Trophoblast cell (in vitro differentiated cells and primary cell): ENCODE measurements at regions not wholly inside any gene's neighbourhood (a gene's known extent, or its start where the extent isn't known, plus 50 kb on each side); places are given as distances from the start of the nearest gene placed in this dataset.
A peak's percentile ranks its signal among the peaks of the same experiment; 100 is the strongest.

ENCODE experiments used
- DNase-seq, 2 donors: peaks; one replicate each; pipeline ENCODE4 v3.0.0-alpha.2; 2016
- H2AFZ ChIP-seq: 2 replicates; pipeline ENCODE4 v1.6.1; 2013; ENCODE audit warnings: low read length, moderate library complexity, mild to moderate bottlenecking; ENCODE audit not compliant: insufficient read depth, poor library complexity
- H2AK5ac ChIP-seq: 2 replicates; pipeline ENCODE4 v1.6.1; 2013; ENCODE audit warnings: mild to moderate bottlenecking, low read length
- H2BK120ac ChIP-seq: 2 replicates; pipeline ENCODE4 v1.6.1; 2013; ENCODE audit warnings: low read length, mild to moderate bottlenecking, moderate library complexity; ENCODE audit not compliant: insufficient read depth, poor library complexity
- H2BK12ac ChIP-seq: 2 replicates; pipeline ENCODE4 v1.6.1; 2013; ENCODE audit warnings: mild to moderate bottlenecking, low read length, moderate library complexity
- H2BK5ac ChIP-seq: 2 replicates; pipeline ENCODE4 v1.6.1; 2013; ENCODE audit warnings: low read length, low read depth, moderate library complexity, mild to moderate bottlenecking; ENCODE audit not compliant: poor library complexity
- H3K14ac ChIP-seq: 2 replicates; pipeline ENCODE4 v1.6.1; 2013; ENCODE audit warnings: mild to moderate bottlenecking, low read length
- H3K18ac ChIP-seq: 2 replicates; pipeline ENCODE4 v1.6.1; 2013; ENCODE audit warnings: mild to moderate bottlenecking, low read length
- H3K23ac ChIP-seq: 2 replicates; pipeline ENCODE4 v1.6.1; 2013; ENCODE audit warnings: low read length
- H3K27ac ChIP-seq: 2 replicates; pipeline ENCODE4 v1.5.1; 2013; ENCODE audit warnings: low read depth, mild to moderate bottlenecking, inconsistent platforms, low read length, moderate library complexity
- H3K27me3 ChIP-seq: 2 replicates; pipeline ENCODE4 v1.6.1; 2013; ENCODE audit warnings: inconsistent platforms, mild to moderate bottlenecking, low read length, moderate library complexity; ENCODE audit not compliant: insufficient read depth
- H3K36me3 ChIP-seq, 2 experiments: 1 replicate in 1 of 2; 2 replicates in 1 of 2; pipeline ENCODE4 v1.6.1; 2013; ENCODE audit warnings: low read length in 2 of 2, mild to moderate bottlenecking in 2 of 2, moderate library complexity in 1 of 2; ENCODE audit not compliant: insufficient read depth in 2 of 2, control insufficient read depth in 1 of 2
- H3K4ac ChIP-seq: 2 replicates; pipeline ENCODE4 v1.6.1; 2013; ENCODE audit warnings: low read depth, mild to moderate bottlenecking, low read length, moderate library complexity
- H3K4me1 ChIP-seq, 2 experiments: 1 replicate in 1 of 2; 2 replicates in 1 of 2; pipeline ENCODE4 v1.6.1; 2013; ENCODE audit warnings: low read length in 2 of 2, mild to moderate bottlenecking in 2 of 2, moderate library complexity in 1 of 2; ENCODE audit not compliant: insufficient read depth in 2 of 2, control insufficient read depth in 1 of 2
- H3K4me2 ChIP-seq: 2 replicates; pipeline ENCODE4 v1.6.1; 2013; ENCODE audit warnings: inconsistent platforms, mild to moderate bottlenecking, low read length, moderate library complexity
- H3K4me3 ChIP-seq: 2 replicates; pipeline ENCODE4 v1.5.1; 2013; ENCODE audit warnings: mild to moderate bottlenecking, low read depth, low read length, inconsistent platforms
- H3K79me1 ChIP-seq: one replicate; pipeline ENCODE4 v1.6.1; 2013; ENCODE audit warnings: low read length
- H3K79me2 ChIP-seq: 2 replicates; pipeline ENCODE4 v1.6.1; 2013; ENCODE audit warnings: low read length, mild to moderate bottlenecking; ENCODE audit not compliant: control insufficient read depth, insufficient read depth, poor library complexity
- H3K9ac ChIP-seq: 2 replicates; pipeline ENCODE4 v1.6.1; 2013; ENCODE audit warnings: mild to moderate bottlenecking, low read length
- H3K9me3 ChIP-seq: 2 replicates; pipeline ENCODE4 v1.6.1; 2013; ENCODE audit warnings: low read depth, mild to moderate bottlenecking, control low read depth, inconsistent platforms, low read length; ENCODE audit not compliant: insufficient read depth
- H4K12ac ChIP-seq: 2 replicates; pipeline ENCODE4 v1.6.1; 2013; ENCODE audit warnings: low read depth, mild to moderate bottlenecking, low read length, moderate library complexity
- H4K8ac ChIP-seq: 2 replicates; pipeline ENCODE4 v1.6.1; 2013; ENCODE audit warnings: low read depth, mild to moderate bottlenecking, low read length, moderate library complexity
- H4K91ac ChIP-seq: one replicate; pipeline ENCODE4 v1.6.1; 2013; ENCODE audit warnings: low read depth, mild to moderate bottlenecking, low read length, moderate library complexity
- WGBS: extraction: QIAGEN DNeasy Blood & Tissue Kit; methylation state at CpG from one replicate; pipeline ENCODE4 v1.1.7; 2013; ENCODE audit warnings: missing lambda C conversion rate; ENCODE audit not compliant: insufficient read length, insufficient coverage; ENCODE audit errors: extremely low coverage; 5-methylcytosine and 5-hydroxymethylcytosine counted together

- Histone ChIP-seq H4K8ac (no peak overlapping the region), H2BK5ac (no peak overlapping the region), H3K4me2 (no peak overlapping the region), H2AFZ (no peak overlapping the region), H3K27me3 (no peaks in the 10 kb centered on the region), H3K79me1 (no peaks in the 10 kb centered on the region), H3K27ac (no peak overlapping the region), H3K23ac (no peak overlapping the region), H3K36me3 (no peaks in the 10 kb centered on the region), H4K12ac (no peak overlapping the region), H3K9ac (no peak overlapping the region), H3K18ac (no peak overlapping the region), H3K4ac (no peak overlapping the region), H3K9me3 (no peaks in the 10 kb centered on the region), H2BK120ac (no peak overlapping the region), H2BK12ac (no peak overlapping the region), H3K14ac (no peak overlapping the region), H3K4me1 (no peaks in the 10 kb centered on the region), H2AK5ac (no peak overlapping the region), H3K4me3 (no peak overlapping the region), H3K79me2 (no peaks in the 10 kb centered on the region), H4K91ac (no peak overlapping the region)
- no CpG with 5 or more reads among the region's 1 CpG for WGBS
- DNase-seq, result peak in 1 of 2 donors; percentile 50
These were observed 1024.5 kb upstream of the AMELY start for GRCh38 chrY:7936046-7936445.

DNA sequence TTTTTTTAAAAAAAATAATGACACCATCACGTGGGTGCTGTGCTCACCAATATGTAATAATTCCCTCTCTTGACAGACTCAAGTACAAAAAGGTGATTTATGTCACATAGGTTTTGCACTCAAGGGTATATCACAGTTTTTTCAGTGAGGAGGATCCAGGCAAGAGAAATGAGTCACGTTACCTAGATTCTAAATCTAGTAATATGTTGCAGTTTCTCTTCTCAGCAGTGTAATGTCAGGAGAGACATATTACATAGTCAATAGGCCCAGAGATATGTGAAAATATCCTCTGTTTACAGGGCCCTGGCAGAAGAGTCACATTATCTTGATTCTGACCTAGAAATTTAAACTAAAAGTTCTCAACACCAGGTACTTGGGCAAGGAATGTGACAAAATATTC lies 1024.1 kb upstream of the AMELY start:
- Histone ChIP-seq H4K12ac (no peak overlapping the region), H3K36me3 (no peaks in the 10 kb centered on the region), H3K4me2 (no peak overlapping the region), H3K18ac (no peak overlapping the region), H4K91ac (no peak overlapping the region), H3K27ac (no peak overlapping the region), H3K79me1 (no peaks in the 10 kb centered on the region), H3K23ac (no peak overlapping the region), H3K4me1 (no peaks in the 10 kb centered on the region), H2AFZ (no peak overlapping the region), H2BK120ac (no peak overlapping the region), H4K8ac (no peak overlapping the region), H3K9ac (no peak overlapping the region), H3K79me2 (no peaks in the 10 kb centered on the region), H3K27me3 (no peaks in the 10 kb centered on the region), H2BK12ac (no peak overlapping the region), H3K4ac (no peak overlapping the region), H2AK5ac (no peak overlapping the region), H3K4me3 (no peak overlapping the region), H2BK5ac (no peak overlapping the region), H3K14ac (no peak overlapping the region), H3K9me3 (no peaks in the 10 kb centered on the region)
- WGBS, result no CpG with 5 or more reads among the region's 2 CpGs
- DNase-seq, result no peak

GRCh38 chrY:7932424-7932823 lies 1020.9 kb upstream of the AMELY start:
- no peaks in the 10 kb centered on the region for H3K36me3 ChIP-seq
- no peak overlapping the region for H3K23ac ChIP-seq
- H2BK5ac ChIP-seq, result no peak overlapping the region
- no peak overlapping the region for H4K8ac ChIP-seq
- H3K4me1 ChIP-seq, result no peaks in the 10 kb centered on the region
- DNase-seq, result no peak
- no peak overlapping the region for H3K18ac ChIP-seq
- H3K79me1 ChIP-seq, result no peaks in the 10 kb centered on the region
- H2BK120ac ChIP-seq, result no peak overlapping the region
- no peak overlapping the region for H4K91ac ChIP-seq
- WGBS, result no CpG with 5 or more reads among the region's 1 CpG
- H3K79me2 ChIP-seq, result no peaks in the 10 kb centered on the region
- H3K27ac ChIP-seq, result no peak overlapping the region
- H2AK5ac ChIP-seq, result no peak overlapping the region
- H3K4me2 ChIP-seq, result no peak overlapping the region
- no peak overlapping the region for H4K12ac ChIP-seq
- H3K9me3 ChIP-seq, result no peaks in the 10 kb centered on the region
- H3K27me3 ChIP-seq, result no peaks in the 10 kb centered on the region
- no peak overlapping the region for H2AFZ ChIP-seq
- H3K14ac ChIP-seq, result no peak overlapping the region
- H3K9ac ChIP-seq, result no peak overlapping the region
- H3K4ac ChIP-seq, result no peak overlapping the region
- no peak overlapping the region for H2BK12ac ChIP-seq
- no peak overlapping the region for H3K4me3 ChIP-seq

DNA sequence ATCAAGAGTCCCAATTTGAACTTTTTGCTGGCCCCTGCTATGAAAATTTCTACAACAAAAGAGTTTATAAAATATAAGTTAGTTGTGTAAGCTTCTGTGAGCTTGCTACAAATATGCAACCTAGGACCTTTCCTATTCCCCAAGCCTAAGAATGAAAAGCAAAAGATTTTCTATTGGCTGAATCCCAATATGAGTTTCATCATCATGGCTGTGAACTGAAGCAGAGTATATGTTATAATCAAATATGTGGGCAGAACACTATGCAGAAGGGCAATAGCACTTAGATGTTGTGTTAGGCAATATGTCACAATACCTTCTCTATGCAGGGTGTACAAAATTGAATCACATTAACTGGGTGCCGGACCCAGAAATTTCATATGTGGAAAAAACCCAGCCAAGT lies 1018.3 kb upstream of the AMELY start:
- H3K79me1 ChIP-seq, result no peaks in the 10 kb centered on the region
- no CpG with 5 or more reads among the region's 1 CpG for WGBS
- no peak overlapping the region for H2BK5ac ChIP-seq
- no peak overlapping the region for H3K9ac ChIP-seq
- no peak overlapping the region for H4K91ac ChIP-seq
- no peaks in the 10 kb centered on the region for H3K9me3 ChIP-seq
- H2BK12ac ChIP-seq, result no peak overlapping the region
- no peak overlapping the region for H3K4ac ChIP-seq
- H3K27ac ChIP-seq, result no peak overlapping the region
- no peak overlapping the region for H3K14ac ChIP-seq
- no peak overlapping the region for H2AFZ ChIP-seq
- H3K79me2 ChIP-seq, result no peaks in the 10 kb centered on the region
- no peak overlapping the region for H4K12ac ChIP-seq
- DNase-seq, result no peak
- no peaks in the 10 kb centered on the region for H3K27me3 ChIP-seq
- H3K4me1 ChIP-seq, result no peaks in the 10 kb centered on the region
- no peak overlapping the region for H3K23ac ChIP-seq
- H4K8ac ChIP-seq, result no peak overlapping the region
- no peaks in the 10 kb centered on the region for H3K36me3 ChIP-seq
- H3K4me2 ChIP-seq, result no peak overlapping the region
- no peak overlapping the region for H2BK120ac ChIP-seq
- no peak overlapping the region for H3K4me3 ChIP-seq
- H2AK5ac ChIP-seq, result no peak overlapping the region
- no peak overlapping the region for H3K18ac ChIP-seq
